ENCODE measurements at regions not wholly inside any gene's neighbourhood (a gene's known extent, or its start where the extent isn't known, plus 50 kb on each side); places are given as distances from the start of the nearest gene placed in this dataset.

GRCh38 chr13:79907527-79907926, 426.6 kb downstream of the NDFIP2 start:
- H3K4me2 ChIP-seq (ENCODE audit: low read depth, low read length) = no peak overlapping the region
- H3K56ac ChIP-seq (ENCODE audit: extremely low read depth, insufficient read depth, low read length) = no peak overlapping the region
- H3K9ac ChIP-seq (ENCODE audit: low read depth, low read length) = no peak overlapping the region
- no peak overlapping the region for H2BK20ac ChIP-seq (ENCODE audit: low read depth, low read length)
- no peaks in the 10 kb centered on the region for H3K9me1 ChIP-seq (ENCODE audit: insufficient read depth, low read length)
- H3K4me3 ChIP-seq (ENCODE audit: insufficient read depth, low read depth, low read length) = no peak overlapping the region
- ChIA-PET POLR2A (ENCODE audit: unreplicated experiment) (no interaction called here), CTCF (no interaction called here)
- intact Hi-C loops (cut with micrococcal nuclease) (no loop called here), in situ Hi-C loops (cut with MboI; ENCODE audit: low sequenced_read_pairs) (no loop called here), dilution Hi-C loops (cut with HindIII; ENCODE audit: low sequenced_read_pairs, unreplicated experiment) (no loop called here)
- no peak overlapping the region for H4K8ac ChIP-seq (ENCODE audit: low read depth in 2 of 2, low read length in 2 of 2)
- no peak for ATAC-seq (ENCODE audit: low read depth)
- no peaks in the 10 kb centered on the region for H3K9me3 ChIP-seq (ENCODE audit: control insufficient read depth, insufficient read depth, low read length)
- H2BK15ac ChIP-seq (ENCODE audit: low read depth, low read length) = no peak overlapping the region
- no peak overlapping the region for H2BK120ac ChIP-seq (ENCODE audit: low read depth, low read length)
- no peaks in the 10 kb centered on the region for H3K27me3 ChIP-seq (ENCODE audit: control insufficient read depth, insufficient read depth, low read length)
- BruUV-seq (replicated peaks) = no TSS peak
- H2AFZ ChIP-seq (replicated peaks; ENCODE audit: low read length, poor library complexity) = no peak overlapping the region
- TF ChIP-seq RCOR1 (IDR thresholded peaks at IDR 0.05; ENCODE audit: insufficient replicate concordance, low read length) (no peak), MAFK (IDR thresholded peaks at IDR 0.05; ENCODE audit: low read depth, low read length) (no peak), SMC3 (IDR thresholded peaks at IDR 0.05; ENCODE audit: low read depth, low read length) (no peak), BHLHE40 (IDR thresholded peaks at IDR 0.05; ENCODE audit: low read depth, low read length) (no peak), MXI1 (IDR thresholded peaks at IDR 0.05; ENCODE audit: borderline replicate concordance, low read depth, low read length) (no peak), CEBPB (IDR thresholded peaks at IDR 0.05; ENCODE audit: low read depth, low read length) (no peak), USF2 (IDR thresholded peaks at IDR 0.05; ENCODE audit: low read depth, low read length) (no peak), CHD1 (IDR thresholded peaks at IDR 0.05; ENCODE audit: low read depth, low read length) (no peak), FOS (IDR thresholded peaks at IDR 0.05; ENCODE audit: low read depth, low read length) (no peak), NFE2L2 (IDR thresholded peaks at IDR 0.05; ENCODE audit: low read depth, low read length) (no peak), POLR2A (IDR thresholded peaks at IDR 0.05; ENCODE audit: low read depth, low read length) (no peak), CTCF (conservative IDR thresholded peaks at IDR 0.05; ENCODE audit: low read depth, low read length) (no peak), RAD21 (IDR thresholded peaks at IDR 0.05; ENCODE audit: low read length) (no peak), ELK1 (IDR thresholded peaks at IDR 0.05; ENCODE audit: borderline replicate concordance, low read depth, low read length) (no peak), RFX5 (IDR thresholded peaks at IDR 0.05; ENCODE audit: low read depth, low read length) (no peak), MAZ (IDR thresholded peaks at IDR 0.05; ENCODE audit: borderline replicate concordance, low read depth, low read length) (no peak)
- H4K91ac ChIP-seq (ENCODE audit: insufficient read depth, low read depth, low read length) = no peak overlapping the region
- no CpG with 5 or more reads among the region's 1 CpG for WGBS, 2 experiments (ENCODE audit: extremely low coverage in 2 of 2, insufficient read length in 1 of 2)
- H2AK5ac ChIP-seq (ENCODE audit: low read depth, low read length) = no peak overlapping the region
- H3K36me3 ChIP-seq (ENCODE audit: control insufficient read depth, insufficient read depth, low read length) = no peaks in the 10 kb centered on the region
- no peak overlapping the region for H2AK9ac ChIP-seq (replicated peaks; ENCODE audit: low read depth, low read length, poor library complexity)
- H3K23ac ChIP-seq (ENCODE audit: low read depth, low read length) = no peak overlapping the region
- no peaks in the 10 kb centered on the region for H3K4me1 ChIP-seq (ENCODE audit: control insufficient read depth, insufficient read depth, low read length)
- H3K79me1 ChIP-seq (ENCODE audit: low read depth in 1 of 2, low read length in 2 of 2) = no peaks in the 10 kb centered on the region
- no peak overlapping the region for H3K14ac ChIP-seq (replicated peaks; ENCODE audit: low read depth, low read length)
- H3K18ac ChIP-seq (ENCODE audit: low read depth, low read length) = no peak overlapping the region
- no peak overlapping the region for H4K5ac ChIP-seq (ENCODE audit: low read depth, low read length)
- no peak for DNase-seq
- H2BK5ac ChIP-seq (ENCODE audit: low read depth, low read length, poor library complexity, severe bottlenecking) = no peak overlapping the region
- no peaks in the 10 kb centered on the region for H4K20me1 ChIP-seq (ENCODE audit: insufficient read depth, low read length)
- no peak overlapping the region for H3K27ac ChIP-seq (ENCODE audit: insufficient read depth, low read length)
- H3K4ac ChIP-seq (ENCODE audit: low read depth, low read length) = no peak overlapping the region

Data from IMR-90 (cell line).